ENCODE measurements at regions not wholly inside any gene's neighbourhood (a gene's known extent, or its start where the extent isn't known, plus 50 kb on each side); places are given as distances from the start of the nearest gene placed in this dataset.
"Not testable (repeated sequence)": the region's sequence is repeated elsewhere in the genome, so short reads cannot be mapped to it uniquely, and the experiment has no call there.

DNA sequence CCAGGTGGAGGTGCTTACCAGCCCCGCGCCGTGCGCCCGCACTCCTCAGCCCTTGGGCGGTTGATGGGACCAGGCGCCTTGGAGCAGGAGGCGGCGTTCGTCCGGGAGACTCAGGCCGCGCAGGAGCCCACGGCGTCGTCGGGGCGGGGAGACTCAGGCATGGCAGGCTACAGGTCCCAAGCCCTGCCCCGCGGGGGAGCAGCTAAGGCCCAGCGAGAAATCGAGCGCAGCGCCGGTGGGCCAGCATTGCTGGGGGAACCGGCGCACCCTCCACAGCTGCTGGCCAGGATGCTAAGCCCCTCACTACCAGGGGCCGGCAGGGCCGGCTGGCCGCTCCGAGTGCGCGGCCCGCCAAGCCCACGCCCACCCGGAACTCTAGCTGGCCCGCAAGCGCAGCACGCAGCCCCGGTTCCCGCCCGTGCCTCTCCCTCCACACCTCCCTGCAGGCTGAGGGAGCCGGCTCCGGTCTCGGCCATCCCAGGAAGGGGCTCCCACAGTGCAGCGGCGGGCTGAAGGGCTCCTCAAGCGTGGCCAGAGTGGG is 1087.5 kb downstream of the GALC start:
- H3K4me2 ChIP-seq; H3K4me1 Mint-ChIP-seq; H3K79me2 ChIP-seq (replicated peaks; ENCODE audit: insufficient read depth); H2AFZ ChIP-seq; H3K27ac Mint-ChIP-seq; H3K27me3 ChIP-seq (ENCODE audit: insufficient read depth); H3F3A ChIP-seq (replicated peaks; ENCODE audit: low read depth); DNase-seq (ENCODE audit: low spot score); H4K20me1 ChIP-seq (replicated peaks; ENCODE audit: insufficient read depth); H3K4me1 ChIP-seq (ENCODE audit: insufficient read depth); H3K36me3 Mint-ChIP-seq (ENCODE audit: low read depth); H3K9me2 ChIP-seq (ENCODE audit: insufficient read depth); H3K4me3 Mint-ChIP-seq; H3K27me3 Mint-ChIP-seq (ENCODE audit: insufficient read depth, low read depth, poor library complexity); H3K9me3 Mint-ChIP-seq; ATAC-seq; H3K4me3 ChIP-seq; H3K27ac ChIP-seq (ENCODE audit: low read depth); H3K36me3 ChIP-seq (ENCODE audit: insufficient read depth): not testable (repeated sequence)

DNA sequence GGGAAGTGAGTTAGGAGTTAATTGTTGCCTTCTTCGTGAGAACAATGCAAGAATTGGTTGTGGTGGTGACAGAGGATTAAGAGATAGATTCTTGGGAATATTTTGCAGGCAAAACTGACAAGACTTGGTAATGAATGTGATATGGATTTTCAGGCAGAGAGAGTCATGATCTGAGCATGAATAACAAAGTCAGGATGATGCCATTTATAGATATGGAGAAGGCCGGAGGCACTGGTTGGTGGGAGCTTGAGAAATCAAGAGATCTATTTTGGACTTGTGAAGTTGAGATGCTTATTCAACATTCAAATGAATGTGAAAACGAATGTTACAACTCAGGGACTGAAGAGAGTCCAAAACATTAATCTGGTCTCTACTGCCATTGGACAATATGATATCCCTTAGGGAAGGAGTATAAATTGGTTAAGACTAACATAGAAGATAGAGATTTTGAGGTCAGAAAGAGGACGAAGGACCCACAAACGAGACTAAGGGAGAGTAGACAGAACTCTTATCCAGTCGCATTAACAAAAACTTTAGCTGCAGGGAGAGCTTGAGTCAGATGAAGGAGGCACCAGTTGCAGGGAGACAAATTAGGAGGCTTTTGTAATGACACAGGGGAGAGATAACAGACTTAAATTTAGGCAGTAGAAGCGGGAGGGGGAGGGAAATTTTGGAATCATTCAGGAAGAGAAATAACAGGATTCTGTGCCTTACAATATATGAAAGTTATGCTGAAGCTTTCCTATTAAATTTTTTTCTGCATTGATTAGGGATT is 1090.6 kb downstream of the GALC start:
- no peak for TF ChIP-seq EZH2 (IDR thresholded peaks at IDR 0.05; ENCODE audit: low read depth, unreplicated experiment)
- TF ChIP-seq, protein P1, sequence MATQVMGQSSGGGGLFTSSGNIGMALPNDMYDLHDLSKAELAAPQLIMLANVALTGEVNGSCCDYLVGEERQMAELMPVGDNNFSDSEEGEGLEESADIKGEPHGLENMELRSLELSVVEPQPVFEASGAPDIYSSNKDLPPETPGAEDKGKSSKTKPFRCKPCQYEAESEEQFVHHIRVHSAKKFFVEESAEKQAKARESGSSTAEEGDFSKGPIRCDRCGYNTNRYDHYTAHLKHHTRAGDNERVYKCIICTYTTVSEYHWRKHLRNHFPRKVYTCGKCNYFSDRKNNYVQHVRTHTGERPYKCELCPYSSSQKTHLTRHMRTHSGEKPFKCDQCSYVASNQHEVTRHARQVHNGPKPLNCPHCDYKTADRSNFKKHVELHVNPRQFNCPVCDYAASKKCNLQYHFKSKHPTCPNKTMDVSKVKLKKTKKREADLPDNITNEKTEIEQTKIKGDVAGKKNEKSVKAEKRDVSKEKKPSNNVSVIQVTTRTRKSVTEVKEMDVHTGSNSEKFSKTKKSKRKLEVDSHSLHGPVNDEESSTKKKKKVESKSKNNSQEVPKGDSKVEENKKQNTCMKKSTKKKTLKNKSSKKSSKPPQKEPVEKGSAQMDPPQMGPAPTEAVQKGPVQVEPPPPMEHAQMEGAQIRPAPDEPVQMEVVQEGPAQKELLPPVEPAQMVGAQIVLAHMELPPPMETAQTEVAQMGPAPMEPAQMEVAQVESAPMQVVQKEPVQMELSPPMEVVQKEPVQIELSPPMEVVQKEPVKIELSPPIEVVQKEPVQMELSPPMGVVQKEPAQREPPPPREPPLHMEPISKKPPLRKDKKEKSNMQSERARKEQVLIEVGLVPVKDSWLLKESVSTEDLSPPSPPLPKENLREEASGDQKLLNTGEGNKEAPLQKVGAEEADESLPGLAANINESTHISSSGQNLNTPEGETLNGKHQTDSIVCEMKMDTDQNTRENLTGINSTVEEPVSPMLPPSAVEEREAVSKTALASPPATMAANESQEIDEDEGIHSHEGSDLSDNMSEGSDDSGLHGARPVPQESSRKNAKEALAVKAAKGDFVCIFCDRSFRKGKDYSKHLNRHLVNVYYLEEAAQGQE (IDR thresholded peaks at IDR 0.05; ENCODE audit: unreplicated experiment): no peak
- H3F3A ChIP-seq (replicated peaks; ENCODE audit: low read depth): no peaks in the 10 kb centered on the region
- no peaks in the 10 kb centered on the region for H3K79me2 ChIP-seq (replicated peaks; ENCODE audit: insufficient read depth)
- Mint-ChIP-seq H3K4me1 (no peaks in the 10 kb centered on the region), H3K27ac (no peak overlapping the region), H3K27me3 (ENCODE audit: insufficient read depth, low read depth, poor library complexity) (no peaks in the 10 kb centered on the region), H3K4me3 (no peak overlapping the region), H3K9me3 (peaks cover 9% of the 10 kb centered on the region; the same call in 2 of the 3 replicates), H3K36me3 (ENCODE audit: low read depth) (no peaks in the 10 kb centered on the region; the same call in 2 of the 3 replicates)
- no peaks in the 10 kb centered on the region for H3K9me2 ChIP-seq (ENCODE audit: insufficient read depth)
- H3K27me3 ChIP-seq (ENCODE audit: insufficient read depth): no peaks in the 10 kb centered on the region
- H3K4me1 ChIP-seq (ENCODE audit: insufficient read depth): no peaks in the 10 kb centered on the region
- H4K20me1 ChIP-seq (replicated peaks; ENCODE audit: insufficient read depth): no peaks in the 10 kb centered on the region
- DNase-seq (ENCODE audit: low spot score): no peak
- H3K4me3 ChIP-seq: no peak overlapping the region
- no peaks in the 10 kb centered on the region for H3K36me3 ChIP-seq (ENCODE audit: insufficient read depth)
- no peak overlapping the region for H3K4me2 ChIP-seq
- no peak overlapping the region for H2AFZ ChIP-seq
- H3K27ac ChIP-seq (ENCODE audit: low read depth): no peak overlapping the region
- no peak for ATAC-seq

DNA sequence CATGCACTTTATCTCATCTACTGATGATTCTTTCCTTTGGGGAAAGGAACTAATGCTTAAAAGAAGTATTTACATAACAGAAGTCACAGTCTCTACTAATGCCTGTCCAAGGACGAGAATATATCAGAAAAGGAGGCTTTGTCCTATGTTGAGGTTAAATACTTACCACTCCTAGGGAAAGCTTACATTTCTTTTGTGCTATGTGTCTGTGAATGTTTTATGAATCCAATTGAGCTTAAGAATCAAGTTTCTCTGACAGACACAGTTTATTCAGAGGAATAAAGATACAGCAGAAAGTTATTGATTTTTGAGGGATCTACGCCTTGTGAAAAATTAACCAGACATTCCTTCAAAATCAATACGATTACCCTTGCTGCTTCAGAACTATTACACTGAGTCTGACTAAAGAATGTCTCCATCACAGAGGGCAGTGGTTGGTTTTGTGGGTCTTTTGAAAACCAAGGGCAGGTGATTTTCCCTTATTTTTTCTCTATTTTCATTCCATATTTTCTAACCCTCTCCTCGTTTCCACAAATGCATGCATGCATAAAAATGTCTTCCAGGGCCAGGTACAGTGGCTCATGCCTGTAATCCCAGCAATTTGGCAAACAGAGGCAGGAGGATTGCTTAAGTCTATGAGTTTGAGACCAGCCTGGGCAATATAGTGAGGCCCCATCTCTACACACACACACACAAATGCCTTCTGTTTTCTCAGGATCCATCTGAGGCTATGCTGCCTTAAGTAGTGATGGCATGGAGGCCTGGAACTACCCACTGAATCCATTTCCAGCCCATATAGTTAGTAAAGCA is 1095.1 kb downstream of the GALC start:
- Histone ChIP-seq H3K4me2 (no peak overlapping the region), H3K4me3 (no peak overlapping the region), H3K9me2 (ENCODE audit: insufficient read depth) (no peaks in the 10 kb centered on the region), H3K79me2 (replicated peaks; ENCODE audit: insufficient read depth) (no peaks in the 10 kb centered on the region), H3K27me3 (ENCODE audit: insufficient read depth) (no peaks in the 10 kb centered on the region), H2AFZ (no peak overlapping the region), H3K4me1 (ENCODE audit: insufficient read depth) (no peaks in the 10 kb centered on the region), H4K20me1 (replicated peaks; ENCODE audit: insufficient read depth) (no peaks in the 10 kb centered on the region), H3K36me3 (ENCODE audit: insufficient read depth) (no peaks in the 10 kb centered on the region), H3K27ac (ENCODE audit: low read depth) (no peak overlapping the region), H3F3A (replicated peaks; ENCODE audit: low read depth) (no peaks in the 10 kb centered on the region)
- Mint-ChIP-seq H3K27ac (no peak overlapping the region), H3K36me3 (ENCODE audit: low read depth) (no peaks in the 10 kb centered on the region), H3K4me1 (no peaks in the 10 kb centered on the region), H3K4me3 (no peak overlapping the region), H3K27me3 (ENCODE audit: insufficient read depth, low read depth, poor library complexity) (no peaks in the 10 kb centered on the region), H3K9me3 (no peaks in the 10 kb centered on the region)
- DNase-seq (ENCODE audit: low spot score) (no peak), ATAC-seq (no peak)
- TF ChIP-seq CREB1 (CRISPR knock-in tag; IDR thresholded peaks at IDR 0.05; ENCODE audit: low read depth): no peak

All from GM23338 (cell line).